Stimulated activated CD4-positive, alpha-beta T cell treated with anti-CD3 and anti-CD28 coated beads, Interleukin-12 subunit alpha, Interleukin-12 subunit beta, amount 100 ng/mL, for 24 hours (primary cell): ENCODE measurements at regions not wholly inside any gene's neighbourhood (a gene's known extent, or its start where the extent isn't known, plus 50 kb on each side); places are given as distances from the start of the nearest gene placed in this dataset.
A peak's percentile ranks its signal among the peaks of the same experiment; 100 is the strongest.

Source experiments
- DNase-seq, 2 experiments: peaks; one replicate each; pipeline ENCODE4 v3.0.0-alpha.2; 2020; ENCODE audit warnings: low read depth in 2 of 2

GRCh38 chr21:26739189-26739588, 106.0 kb downstream of the ADAMTS1 start:
- no peak for DNase-seq

GRCh38 chr21:26736449-26736848, 108.8 kb downstream of the ADAMTS1 start:
- no peak for DNase-seq

DNA sequence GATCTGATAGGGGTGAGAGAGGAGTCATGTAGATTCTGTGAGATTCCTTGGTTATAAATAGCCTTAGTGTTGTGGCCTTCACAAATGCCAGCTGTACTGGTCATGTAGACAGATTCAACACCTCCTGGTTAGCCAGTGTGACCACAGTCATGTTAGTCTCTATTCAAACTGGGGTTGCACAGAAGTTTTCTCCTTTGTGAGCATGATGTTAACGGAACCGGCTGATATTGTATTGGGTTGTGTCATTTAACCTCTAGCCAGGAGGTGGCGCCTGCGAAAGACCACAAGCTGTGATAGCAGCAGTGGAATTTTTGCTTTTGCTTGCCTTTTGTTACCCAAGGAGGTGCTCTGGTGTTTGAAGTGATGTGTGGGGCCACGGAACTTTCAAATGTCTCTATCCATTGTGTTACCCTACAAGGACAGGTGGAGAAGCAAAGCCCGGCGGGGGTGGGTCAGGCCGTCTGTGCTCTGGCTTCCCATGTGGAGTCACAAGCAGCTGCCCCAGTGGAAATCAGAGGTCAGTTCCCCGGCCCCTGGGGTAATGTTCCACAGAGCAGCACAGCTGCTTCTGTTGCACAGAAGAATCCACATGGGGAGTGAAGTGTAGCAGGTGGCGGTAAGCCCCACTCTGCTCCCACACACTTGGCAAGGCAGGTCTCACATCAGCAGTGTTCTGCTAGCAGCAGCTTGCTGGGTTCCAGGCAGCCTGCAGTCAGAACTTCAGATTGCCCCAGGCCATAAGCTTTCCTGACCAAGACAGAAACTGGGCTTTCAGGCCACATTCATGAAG, 112.6 kb downstream of the ADAMTS1 start:
- DNase-seq, result peak in 1 of 2 experiments; percentile 24

DNA sequence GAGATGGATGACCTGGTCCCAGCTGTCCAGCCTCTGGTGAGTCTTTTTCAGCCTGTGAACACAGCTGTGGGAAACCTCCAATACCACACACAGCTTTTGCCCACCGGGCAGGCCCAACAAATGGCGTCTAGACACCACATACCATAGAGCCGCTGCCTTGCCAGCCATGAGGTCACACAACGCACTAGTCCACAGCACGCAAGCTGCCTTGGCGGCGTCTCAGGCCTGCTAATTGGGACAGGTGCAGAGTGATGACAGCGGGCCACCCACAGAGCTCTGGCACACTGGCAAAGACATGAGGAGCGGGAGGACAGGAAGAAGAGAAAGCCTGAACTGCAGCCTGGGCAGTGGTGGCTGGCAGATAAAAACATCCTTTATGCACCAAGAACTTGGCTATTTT, 125.5 kb downstream of the ADAMTS1 start:
- DNase-seq, result no peak

- no peak for DNase-seq
Observed at GRCh38 chr21:26717146-26717739, 128.0 kb downstream of the ADAMTS1 start.

DNA sequence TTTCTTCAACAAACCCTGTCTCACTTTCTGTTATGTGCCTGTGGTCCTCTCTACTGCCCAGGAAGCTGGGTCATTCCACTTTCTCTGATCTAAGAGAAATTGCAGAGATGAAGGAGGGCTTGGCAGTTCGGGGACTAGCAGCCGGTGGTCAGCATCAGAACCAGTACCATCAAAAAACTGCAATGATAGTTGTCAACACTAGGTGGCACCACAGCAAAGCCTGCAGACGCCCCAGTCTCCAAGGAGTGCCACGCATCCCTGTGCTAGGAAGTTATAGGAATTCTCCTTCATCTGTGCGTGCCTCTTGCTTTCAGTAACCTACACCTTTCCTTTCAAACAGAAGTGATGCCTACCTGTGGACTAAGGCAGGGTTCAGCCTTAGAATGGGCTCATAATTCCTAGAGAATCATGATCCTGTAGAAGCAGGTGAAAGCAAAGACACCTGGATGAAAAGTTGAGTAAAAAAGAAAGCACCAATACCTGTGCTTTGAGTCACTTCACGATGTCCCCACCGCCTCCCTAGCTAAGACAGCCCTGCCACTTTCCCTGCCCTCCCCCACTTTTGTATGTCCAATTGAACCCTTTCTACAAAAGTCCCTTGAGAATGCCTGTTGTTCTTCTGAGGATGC, 129.2 kb downstream of the ADAMTS1 start:
- DNase-seq, result no peak

- no peak for DNase-seq
Observed at GRCh38 chr21:26715116-26715515, 130.1 kb downstream of the ADAMTS1 start.

- no peak for DNase-seq
Observed at GRCh38 chr21:26710155-26710554, 135.1 kb downstream of the ADAMTS1 start.

DNA sequence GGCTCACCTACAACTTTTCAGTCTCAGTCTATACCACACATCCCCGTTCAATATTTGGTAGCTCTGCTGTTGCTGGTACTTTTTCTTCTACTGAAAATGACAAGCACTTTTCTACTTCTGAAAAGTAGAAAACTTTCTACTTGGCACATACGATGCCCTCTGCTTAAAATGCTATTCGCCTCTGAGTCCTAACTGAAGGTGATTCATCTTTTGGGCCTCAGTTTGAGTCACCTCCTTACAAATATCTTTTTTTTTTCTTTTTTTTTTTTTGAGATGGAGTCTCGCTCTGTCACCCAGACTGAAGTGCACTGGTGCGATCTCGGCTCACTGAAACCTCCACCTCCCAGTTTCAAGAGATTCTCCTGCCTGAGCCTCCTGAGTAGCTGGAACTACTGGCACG, 136.0 kb upstream of the CYYR1 start:
- DNase-seq, result no peak

- DNase-seq, result no peak
Observed at GRCh38 chr21:26708223-26708800, 135.2 kb upstream of the CYYR1 start.

DNA sequence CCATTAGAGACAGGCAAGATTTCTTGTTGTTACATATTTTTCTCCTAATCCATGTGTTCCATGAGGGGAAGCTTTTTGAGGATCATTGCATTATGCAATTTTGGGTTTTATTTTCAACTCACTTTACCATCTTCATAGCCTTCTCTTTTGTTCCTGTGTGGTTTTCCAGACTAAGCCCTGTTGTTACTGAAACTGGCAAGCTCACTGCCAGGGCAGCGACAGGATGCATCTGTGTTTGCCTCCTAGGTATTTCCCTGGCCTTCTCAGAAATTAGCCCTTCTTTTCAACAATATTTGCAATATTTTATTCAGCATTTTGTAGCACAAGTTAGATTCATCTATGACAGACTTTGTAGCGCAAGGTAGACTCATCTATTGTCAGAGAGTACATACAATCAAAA, 134.2 kb upstream of the CYYR1 start:
- no peak for DNase-seq

GRCh38 chr21:26698416-26698815, 125.3 kb upstream of the CYYR1 start:
- DNase-seq, result no peak

- no peak for DNase-seq
Observed at GRCh38 chr21:26691416-26691815, 118.3 kb upstream of the CYYR1 start.

- no peak for DNase-seq
Observed at GRCh38 chr21:26686705-26687104, 113.6 kb upstream of the CYYR1 start.

- peak in 1 of 2 experiments; percentile 3 for DNase-seq
Observed at GRCh38 chr21:26686278-26686677, 113.2 kb upstream of the CYYR1 start.

DNA sequence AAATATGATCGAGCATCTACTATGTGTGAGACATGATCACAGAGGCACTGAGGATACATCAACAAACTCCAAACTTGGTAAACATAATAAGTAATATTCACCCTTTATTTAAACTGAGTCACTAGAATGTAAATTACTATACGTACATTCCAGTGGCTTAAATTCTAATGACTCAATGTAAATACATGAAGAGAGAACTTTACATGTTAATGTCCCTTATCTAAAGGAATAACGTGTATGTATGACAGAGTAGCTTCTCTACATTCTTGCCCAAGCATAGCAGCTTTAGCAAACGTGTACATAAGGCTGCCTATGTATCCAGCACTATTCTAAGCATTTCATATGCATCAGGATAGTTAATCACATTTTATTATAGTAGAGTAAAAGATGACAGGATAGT, 111.8 kb upstream of the CYYR1 start:
- DNase-seq, result no peak

DNA sequence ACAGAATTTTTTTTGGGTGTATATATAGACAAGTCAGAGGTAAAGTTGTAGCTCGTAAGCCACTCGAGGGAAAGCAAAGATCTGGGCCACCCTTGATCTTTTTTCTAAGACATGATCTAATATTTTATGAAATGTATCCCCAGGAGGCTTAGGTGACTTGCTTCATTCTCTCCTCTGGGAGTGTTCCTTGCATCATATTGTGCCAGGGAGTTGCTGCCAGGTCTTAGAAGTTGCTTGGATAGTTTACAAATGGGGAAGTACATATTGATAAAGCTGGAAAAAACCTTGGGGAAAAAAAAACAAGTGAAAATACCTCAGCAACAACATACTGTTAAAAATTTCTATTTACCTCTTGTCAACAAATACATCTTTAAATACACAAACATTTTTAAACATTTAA, 110.9 kb upstream of the CYYR1 start:
- no peak for DNase-seq

GRCh38 chr21:26679284-26679683, 106.2 kb upstream of the CYYR1 start:
- DNase-seq, result no peak

- DNase-seq, result no peak
Observed at GRCh38 chr21:26674323-26674722, 101.2 kb upstream of the CYYR1 start.

- no peak for DNase-seq
Observed at GRCh38 chr21:26669215-26669764, 96.2 kb upstream of the CYYR1 start.

- DNase-seq, result no peak
Observed at GRCh38 chr21:26659757-26660156, 86.7 kb upstream of the CYYR1 start.

- DNase-seq, result no peak
Observed at GRCh38 chr21:26659182-26659581, 86.1 kb upstream of the CYYR1 start.
